Keratinocyte (primary cell): ENCODE measurements at regions not wholly inside any gene's neighbourhood (a gene's known extent, or its start where the extent isn't known, plus 50 kb on each side); places are given as distances from the start of the nearest gene placed in this dataset.

ENCODE experiments used
- CTCF ChIP-seq, 3 experiments: IDR thresholded peaks in 1 of 3; conservative IDR thresholded peaks in 1 of 3; optimal IDR thresholded peaks in 1 of 3; 2 replicates in 2 of 3; 3 replicates in 1 of 3; pipeline versions ENCODE3 to v1.5.1; 2011; ENCODE audit warnings: low read length in 3 of 3, mild to moderate bottlenecking in 3 of 3, moderate library complexity in 2 of 3, control low read depth in 1 of 3, inconsistent platforms in 1 of 3; ENCODE audit not compliant: insufficient read depth in 2 of 3; ENCODE audit errors: extremely low read depth in 1 of 3
- EZH2 ChIP-seq: IDR thresholded peaks from one replicate; pipeline ENCODE4 v1.6.1; 2012; ENCODE audit warnings: inconsistent platforms, mild to moderate bottlenecking, low read length, moderate library complexity

GRCh38 chr22:22955866-22956535 is 68.4 kb downstream of the IGLL5 start:
- TF ChIP-seq CTCF (optimal IDR thresholded peaks at IDR 0.05 in 1 of 3, IDR thresholded peaks at IDR 0.05 in 1 of 3, conservative IDR thresholded peaks at IDR 0.05 in 1 of 3; ENCODE audit: extremely low read depth in 1 of 3, insufficient read depth in 2 of 3, low read length in 3 of 3) (peak; percentile 80 to 85 (median 84)), EZH2 (no peak)
